DOHH2 (cell line): ENCODE measurements at regions not wholly inside any gene's neighbourhood (a gene's known extent, or its start where the extent isn't known, plus 50 kb on each side); places are given as distances from the start of the nearest gene placed in this dataset.

ENCODE experiments used
- CTCF ChIP-seq: fragments of 200-600 bp; sonication (generic); IDR thresholded peaks from one replicate; pipeline ENCODE4 v1.5.1; 2014; ENCODE audit warnings: antibody characterized with exemption, mild to moderate bottlenecking, low read depth, low read length; ENCODE audit not compliant: poor library complexity, severe bottlenecking
- EZH2phosphoT487 ChIP-seq: fragments of 200-600 bp; sonication (generic); IDR thresholded peaks from 2 replicates; pipeline ENCODE4 v1.6.1; 2017; ENCODE audit warnings: borderline replicate concordance, mild to moderate bottlenecking, antibody characterized with exemption, low read length, moderate library complexity, mixed read lengths

- TF ChIP-seq CTCF (no peak), EZH2phosphoT487 (no peak)
Observed at GRCh38 chr9:90299968-90300367, 342.7 kb downstream of the DIRAS2 start.
